SH-SY5Y (cell line): ENCODE measurements at regions not wholly inside any gene's neighbourhood (a gene's known extent, or its start where the extent isn't known, plus 50 kb on each side); places are given as distances from the start of the nearest gene placed in this dataset.

Source experiments
- GATA2 ChIP-seq: IDR thresholded peaks from 2 replicates; pipeline ENCODE4 v1.6.1; 2011; ENCODE audit warnings: mild to moderate bottlenecking, low read depth, low read length
- GATA3 ChIP-seq: IDR thresholded peaks from 2 replicates; pipeline ENCODE4 v1.6.1; 2011; ENCODE audit warnings: low read depth, mild to moderate bottlenecking, low read length, moderate library complexity

DNA sequence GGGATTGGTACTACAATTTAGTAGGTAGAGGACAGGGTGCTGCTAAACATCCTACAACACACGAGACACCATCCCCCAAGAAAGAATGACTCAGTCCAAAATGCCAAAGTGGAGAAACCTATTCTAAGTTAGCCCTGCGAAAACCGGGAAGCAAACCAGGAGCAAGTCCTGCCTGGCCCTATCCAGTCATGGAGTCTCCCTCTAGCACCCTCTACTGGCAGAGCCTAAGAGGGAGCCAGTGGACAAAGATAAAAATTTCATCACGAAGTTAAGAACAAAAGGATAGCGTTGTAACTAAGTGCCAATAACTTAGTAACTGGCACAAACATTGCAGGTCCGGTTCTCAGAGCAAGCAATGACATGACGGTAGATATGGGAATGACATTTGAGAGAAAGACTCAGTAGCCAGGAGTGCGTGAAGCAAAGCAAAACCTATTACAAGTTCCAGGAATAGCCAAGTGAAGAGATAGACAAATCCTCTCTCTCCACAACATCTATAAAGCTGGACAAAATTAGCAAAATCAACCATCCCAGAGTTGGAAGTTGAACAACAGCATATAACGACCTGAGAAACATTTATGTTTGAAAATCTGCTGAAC, 383.5 kb downstream of the OMA1 start:
- TF ChIP-seq GATA3 = no peak
- TF ChIP-seq GATA2 = no peak
